ENCODE measurements at regions not wholly inside any gene's neighbourhood (a gene's known extent, or its start where the extent isn't known, plus 50 kb on each side); places are given as distances from the start of the nearest gene placed in this dataset.

- no peak overlapping the region for H3K4me3 ChIP-seq (ENCODE audit: low read length)
- TF ChIP-seq CTCF (conservative IDR thresholded peaks at IDR 0.05; ENCODE audit: low read length) = no peak
- DNase-seq (ENCODE audit: low read depth) = no peak
Observed at GRCh38 chr5:172556971-172557461, 84.0 kb upstream of the NEURL1B start.

GRCh38 chr5:172556262-172556661 is 84.8 kb upstream of the NEURL1B start:
- H3K4me3 ChIP-seq (ENCODE audit: low read length) = no peak overlapping the region
- DNase-seq (ENCODE audit: low read depth) = no peak
- TF ChIP-seq CTCF (conservative IDR thresholded peaks at IDR 0.05; ENCODE audit: low read length) = no peak

- no peak overlapping the region for H3K4me3 ChIP-seq (ENCODE audit: low read length)
- no peak for DNase-seq (ENCODE audit: low read depth)
- no peak for TF ChIP-seq CTCF (conservative IDR thresholded peaks at IDR 0.05; ENCODE audit: low read length)
Observed at GRCh38 chr5:172554562-172554961, 86.5 kb upstream of the NEURL1B start.

GRCh38 chr5:172553903-172554302 is 87.2 kb upstream of the NEURL1B start:
- DNase-seq (ENCODE audit: low read depth) = no peak
- no peak for TF ChIP-seq CTCF (conservative IDR thresholded peaks at IDR 0.05; ENCODE audit: low read length)
- H3K4me3 ChIP-seq (ENCODE audit: low read length) = no peak overlapping the region

- no peak for TF ChIP-seq CTCF (conservative IDR thresholded peaks at IDR 0.05; ENCODE audit: low read length)
- no peak overlapping the region for H3K4me3 ChIP-seq (ENCODE audit: low read length)
- no peak for DNase-seq (ENCODE audit: low read depth)
Observed at GRCh38 chr5:172553167-172553566, 87.9 kb upstream of the NEURL1B start.

GRCh38 chr5:172550996-172551395 is 90.1 kb upstream of the NEURL1B start:
- no peak overlapping the region for H3K4me3 ChIP-seq (ENCODE audit: low read length)
- no peak for TF ChIP-seq CTCF (conservative IDR thresholded peaks at IDR 0.05; ENCODE audit: low read length)
- DNase-seq (ENCODE audit: low read depth) = no peak

- DNase-seq (ENCODE audit: low read depth) = no peak
- no peak for TF ChIP-seq CTCF (conservative IDR thresholded peaks at IDR 0.05; ENCODE audit: low read length)
- no peak overlapping the region for H3K4me3 ChIP-seq (ENCODE audit: low read length)
Observed at GRCh38 chr5:172550096-172550765, 90.8 kb upstream of the NEURL1B start.
